GM12873 (cell line): ENCODE measurements at regions not wholly inside any gene's neighbourhood (a gene's known extent, or its start where the extent isn't known, plus 50 kb on each side); places are given as distances from the start of the nearest gene placed in this dataset.

Source experiments
- TF ChIP-seq, protein P1 (sequence below): IDR thresholded peaks from 2 replicates; pipeline ENCODE4 v1.5.1; 2012; ENCODE audit warnings: low read depth, mild to moderate bottlenecking, moderate library complexity, low read length, control low read depth; ENCODE audit not compliant: insufficient read depth; ENCODE audit errors: missing control alignments

DNA sequence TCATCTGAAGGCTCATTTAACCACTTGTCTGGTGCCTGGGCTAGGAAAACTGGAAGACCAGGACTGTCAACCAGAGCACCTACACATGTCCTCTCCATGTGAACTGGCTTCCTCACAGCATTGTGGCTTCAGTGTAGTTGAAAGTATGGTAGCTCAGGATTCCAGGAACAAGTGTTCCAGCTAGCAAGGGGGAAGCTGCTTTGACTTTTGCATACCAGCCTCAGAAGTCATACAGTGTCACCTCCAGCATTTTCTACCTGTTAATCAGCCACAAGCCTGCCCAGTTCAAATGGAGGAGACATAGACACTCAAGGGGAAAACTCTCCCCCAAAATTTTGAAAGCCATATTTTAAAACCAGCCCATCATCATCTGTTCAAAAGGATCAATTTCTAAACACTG is 212.8 kb upstream of the CAND1 start:
- TF ChIP-seq, protein P1, sequence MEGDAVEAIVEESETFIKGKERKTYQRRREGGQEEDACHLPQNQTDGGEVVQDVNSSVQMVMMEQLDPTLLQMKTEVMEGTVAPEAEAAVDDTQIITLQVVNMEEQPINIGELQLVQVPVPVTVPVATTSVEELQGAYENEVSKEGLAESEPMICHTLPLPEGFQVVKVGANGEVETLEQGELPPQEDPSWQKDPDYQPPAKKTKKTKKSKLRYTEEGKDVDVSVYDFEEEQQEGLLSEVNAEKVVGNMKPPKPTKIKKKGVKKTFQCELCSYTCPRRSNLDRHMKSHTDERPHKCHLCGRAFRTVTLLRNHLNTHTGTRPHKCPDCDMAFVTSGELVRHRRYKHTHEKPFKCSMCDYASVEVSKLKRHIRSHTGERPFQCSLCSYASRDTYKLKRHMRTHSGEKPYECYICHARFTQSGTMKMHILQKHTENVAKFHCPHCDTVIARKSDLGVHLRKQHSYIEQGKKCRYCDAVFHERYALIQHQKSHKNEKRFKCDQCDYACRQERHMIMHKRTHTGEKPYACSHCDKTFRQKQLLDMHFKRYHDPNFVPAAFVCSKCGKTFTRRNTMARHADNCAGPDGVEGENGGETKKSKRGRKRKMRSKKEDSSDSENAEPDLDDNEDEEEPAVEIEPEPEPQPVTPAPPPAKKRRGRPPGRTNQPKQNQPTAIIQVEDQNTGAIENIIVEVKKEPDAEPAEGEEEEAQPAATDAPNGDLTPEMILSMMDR: no peak

GRCh38 chr12:67057072-67057471 is 212.1 kb upstream of the CAND1 start:
- TF ChIP-seq, protein P1: no peak

DNA sequence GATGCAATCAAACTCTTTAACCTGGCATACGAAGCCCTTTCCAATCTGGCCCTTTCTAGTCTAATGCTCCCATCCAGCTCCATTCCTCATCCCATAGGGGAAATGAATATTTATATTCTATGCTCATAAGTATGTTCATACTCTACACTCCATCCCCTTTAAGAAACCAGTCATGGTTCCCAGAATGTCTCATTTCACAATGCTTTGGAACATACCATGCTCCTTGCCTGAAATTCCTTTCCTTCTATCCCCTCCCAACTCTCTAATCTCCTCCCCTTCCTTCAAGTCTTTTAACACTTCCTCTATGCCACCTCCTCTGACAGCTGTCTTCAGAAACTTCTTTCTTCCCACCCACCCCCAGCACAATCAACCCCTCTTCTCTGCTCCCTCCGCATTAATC is 207.0 kb upstream of the CAND1 start:
- TF ChIP-seq, protein P1: no peak

DNA sequence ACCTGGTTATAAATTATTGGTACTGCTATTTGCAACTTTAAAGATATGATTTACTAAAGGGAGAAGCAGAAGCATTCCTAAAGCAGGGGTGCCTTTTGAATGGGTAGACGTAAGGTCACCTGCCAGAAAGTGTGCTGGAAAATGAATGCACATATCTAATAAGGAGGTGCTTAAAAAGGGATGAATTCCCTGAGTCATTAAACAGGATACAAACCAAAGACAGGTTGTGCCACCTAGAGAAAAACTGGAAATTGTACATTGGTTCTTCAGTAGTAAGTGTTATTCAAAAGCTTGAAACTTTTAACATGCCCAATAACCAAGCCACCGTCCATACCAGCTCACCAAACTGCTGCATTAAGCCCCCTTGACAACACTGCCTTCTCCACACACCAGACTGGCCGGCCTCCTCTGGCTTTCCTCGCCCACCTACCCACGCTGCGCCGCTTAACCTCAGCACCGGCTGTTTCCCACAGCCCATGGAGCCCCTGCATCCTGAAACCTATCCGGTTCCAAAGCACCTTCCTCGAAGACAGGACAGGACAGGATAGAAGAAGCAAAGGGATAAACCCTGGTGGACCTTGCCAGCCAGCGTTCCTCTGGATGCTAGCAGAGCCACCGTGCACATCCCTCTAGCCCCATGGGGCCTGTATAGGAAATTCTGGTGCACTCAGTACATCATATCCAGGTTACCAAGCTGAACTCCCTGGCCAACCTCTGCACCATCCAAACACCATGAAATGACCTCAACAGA is 201.5 kb upstream of the CAND1 start:
- TF ChIP-seq, protein P1: no peak

DNA sequence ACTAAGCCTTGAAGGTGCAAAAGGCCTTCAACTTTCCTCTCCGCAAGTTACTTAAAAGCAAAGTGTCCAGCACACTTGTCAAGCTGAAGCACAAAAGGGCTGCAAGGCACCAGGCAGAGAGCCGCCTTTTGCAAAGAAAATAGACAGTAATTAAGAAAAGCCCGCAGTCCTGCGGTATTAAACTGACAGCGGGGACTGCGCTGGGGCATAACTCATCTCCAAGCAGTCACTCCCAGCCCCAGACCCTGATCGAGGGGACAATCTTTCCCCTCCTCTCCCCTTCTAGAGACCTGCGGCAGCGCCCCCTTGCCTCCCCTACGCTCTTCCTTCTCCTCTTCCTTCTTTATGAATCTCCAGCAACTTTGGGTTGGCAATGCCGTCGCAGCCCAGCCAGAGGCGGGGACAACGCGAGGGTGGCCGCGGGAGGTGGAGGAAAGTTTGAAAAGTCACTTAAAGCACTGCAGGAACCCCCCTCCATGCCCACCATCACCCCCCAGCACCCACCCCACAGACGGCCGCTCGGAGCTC is 200.9 kb upstream of the CAND1 start:
- TF ChIP-seq, protein P1: no peak

GRCh38 chr12:67068761-67069450 is 200.3 kb upstream of the CAND1 start:
- TF ChIP-seq, protein P1: no peak
